ENCODE measurements at regions not wholly inside any gene's neighbourhood (a gene's known extent, or its start where the extent isn't known, plus 50 kb on each side); places are given as distances from the start of the nearest gene placed in this dataset.
A peak's percentile ranks its signal among the peaks of the same experiment; 100 is the strongest.

GRCh38 chr5:33275921-33276627, 164.7 kb upstream of the TARS1 start:
- BruUV-seq (replicated peaks) = no TSS peak
- no peaks in the 10 kb centered on the region for H4K20me1 ChIP-seq (ENCODE audit: low read length)
- no peak overlapping the region for H3K4me3 ChIP-seq (ENCODE audit: low read length)
- 0 out of 2 replicates have a peak overlapping the region, but pooled peaks have one; percentile 9 for H2AFZ ChIP-seq (ENCODE audit: low read length)
- H3K27ac ChIP-seq (ENCODE audit: low read length) = no peak overlapping the region
- no peaks in the 10 kb centered on the region for H3K9me2 ChIP-seq (replicated peaks; ENCODE audit: low read length)
- no peaks in the 10 kb centered on the region for H3K36me3 ChIP-seq (ENCODE audit: low read depth, low read length)
- POLR2A ChIA-PET (ENCODE audit: unreplicated experiment) = no interaction called here
- DNase-seq = no peak
- H3K9ac ChIP-seq (ENCODE audit: low read length) = no peak overlapping the region
- no peak for ATAC-seq
- TF ChIP-seq EZH2phosphoT487 (IDR thresholded peaks at IDR 0.05; ENCODE audit: borderline replicate concordance, low read length) = no peak
- TF ChIP-seq, protein P1, sequence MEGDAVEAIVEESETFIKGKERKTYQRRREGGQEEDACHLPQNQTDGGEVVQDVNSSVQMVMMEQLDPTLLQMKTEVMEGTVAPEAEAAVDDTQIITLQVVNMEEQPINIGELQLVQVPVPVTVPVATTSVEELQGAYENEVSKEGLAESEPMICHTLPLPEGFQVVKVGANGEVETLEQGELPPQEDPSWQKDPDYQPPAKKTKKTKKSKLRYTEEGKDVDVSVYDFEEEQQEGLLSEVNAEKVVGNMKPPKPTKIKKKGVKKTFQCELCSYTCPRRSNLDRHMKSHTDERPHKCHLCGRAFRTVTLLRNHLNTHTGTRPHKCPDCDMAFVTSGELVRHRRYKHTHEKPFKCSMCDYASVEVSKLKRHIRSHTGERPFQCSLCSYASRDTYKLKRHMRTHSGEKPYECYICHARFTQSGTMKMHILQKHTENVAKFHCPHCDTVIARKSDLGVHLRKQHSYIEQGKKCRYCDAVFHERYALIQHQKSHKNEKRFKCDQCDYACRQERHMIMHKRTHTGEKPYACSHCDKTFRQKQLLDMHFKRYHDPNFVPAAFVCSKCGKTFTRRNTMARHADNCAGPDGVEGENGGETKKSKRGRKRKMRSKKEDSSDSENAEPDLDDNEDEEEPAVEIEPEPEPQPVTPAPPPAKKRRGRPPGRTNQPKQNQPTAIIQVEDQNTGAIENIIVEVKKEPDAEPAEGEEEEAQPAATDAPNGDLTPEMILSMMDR (conservative IDR thresholded peaks at IDR 0.05; ENCODE audit: low read depth, low read length) = no peak
- TF ChIP-seq EZH2 (IDR thresholded peaks at IDR 0.05; ENCODE audit: low read length, unreplicated experiment) = no peak
- H3F3A ChIP-seq (ENCODE audit: low read length, unreplicated experiment) = no peaks in the 10 kb centered on the region
- intact Hi-C loops (cut with micrococcal nuclease) = no loop called here
- no peak overlapping the region for H3K4me2 ChIP-seq (ENCODE audit: low read length)
- no peaks in the 10 kb centered on the region for H3K9me3 ChIP-seq (ENCODE audit: low read length)
- H3K4me1 ChIP-seq (ENCODE audit: insufficient read depth, low read length) = peaks cover 15% of the 10 kb centered on the region
- CTCF ChIA-PET = interaction anchor here (0.7 kb wide), 1 partner anchor 24 kb away, joined by 4 read pairs; no protein-coding TSS in a partner anchor
- H3K79me2 ChIP-seq (ENCODE audit: low read length) = no peaks in the 10 kb centered on the region
- no peaks in the 10 kb centered on the region for H3K27me3 ChIP-seq (ENCODE audit: low read length)

DNA sequence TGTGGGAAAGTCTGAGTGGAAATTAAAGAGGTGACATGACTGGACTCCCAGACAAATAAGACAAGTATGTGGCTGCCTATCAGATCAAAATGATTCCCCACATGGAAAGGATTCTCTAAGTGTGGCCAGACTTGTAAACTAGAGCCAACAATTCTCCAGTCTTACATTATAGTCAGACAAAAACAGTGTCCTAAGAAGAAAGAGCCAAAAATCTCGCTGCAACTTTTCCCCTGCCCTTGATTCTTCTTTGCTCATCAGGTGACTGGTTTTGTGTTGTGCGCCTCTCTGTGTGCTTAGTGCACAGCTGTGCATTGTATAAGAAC, 164.2 kb upstream of the TARS1 start:
- Histone ChIP-seq H3K4me2 (ENCODE audit: low read length) (no peak overlapping the region), H2AFZ (ENCODE audit: low read length) (peak overlapping the region; percentile 9; the same call in 1 of the 2 replicates), H3K79me2 (ENCODE audit: low read length) (no peaks in the 10 kb centered on the region), H3K9me2 (replicated peaks; ENCODE audit: low read length) (no peaks in the 10 kb centered on the region), H3K9ac (ENCODE audit: low read length) (no peak overlapping the region), H3K4me1 (ENCODE audit: insufficient read depth, low read length) (peaks cover 10% of the 10 kb centered on the region), H3K36me3 (ENCODE audit: low read depth, low read length) (no peaks in the 10 kb centered on the region), H4K20me1 (ENCODE audit: low read length) (no peaks in the 10 kb centered on the region), H3F3A (ENCODE audit: low read length, unreplicated experiment) (no peaks in the 10 kb centered on the region), H3K9me3 (ENCODE audit: low read length) (no peaks in the 10 kb centered on the region), H3K4me3 (ENCODE audit: low read length) (no peak overlapping the region), H3K27me3 (ENCODE audit: low read length) (no peaks in the 10 kb centered on the region), H3K27ac (ENCODE audit: low read length) (no peak overlapping the region)
- CTCF ChIA-PET = interaction anchor here (0.7 kb wide), 1 partner anchor 23 kb away, joined by 4 read pairs; no protein-coding TSS in a partner anchor
- no TSS peak for BruUV-seq (replicated peaks)
- DNase-seq (no peak), ATAC-seq (no peak)
- intact Hi-C loops (cut with micrococcal nuclease) = no loop called here
- TF ChIP-seq EZH2 (IDR thresholded peaks at IDR 0.05; ENCODE audit: low read length, unreplicated experiment) (no peak), EZH2phosphoT487 (IDR thresholded peaks at IDR 0.05; ENCODE audit: borderline replicate concordance, low read length) (no peak)
- TF ChIP-seq, protein P1 (conservative IDR thresholded peaks at IDR 0.05; ENCODE audit: low read depth, low read length) = no peak
- POLR2A ChIA-PET (ENCODE audit: unreplicated experiment) = no interaction called here

DNA sequence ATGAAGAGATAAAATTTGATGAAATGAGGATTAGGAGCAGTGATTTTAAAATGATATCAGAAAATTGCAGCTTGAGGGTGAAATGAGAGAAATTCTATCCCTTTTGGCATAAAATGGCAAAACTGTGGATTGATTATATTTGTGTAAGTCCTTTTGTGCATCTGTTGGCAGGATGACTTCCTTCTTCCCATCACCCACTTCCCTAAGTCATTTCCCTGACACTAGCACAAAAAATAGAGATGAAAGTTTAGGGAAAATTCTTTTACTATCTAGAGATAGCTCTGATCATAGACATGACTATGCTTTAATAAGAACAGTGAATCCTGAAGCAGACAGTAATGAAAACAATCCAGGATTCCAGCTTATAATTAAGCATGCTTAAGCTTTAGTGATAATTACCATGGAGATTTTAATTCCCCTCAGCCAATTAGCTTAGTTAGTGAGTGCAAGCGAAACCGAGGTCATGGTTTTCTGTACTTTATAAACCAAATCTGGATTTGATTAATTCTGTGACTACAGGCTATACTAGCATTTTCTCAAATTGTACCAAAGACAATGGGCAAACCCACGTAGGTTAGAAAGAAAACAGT, 163.6 kb upstream of the TARS1 start:
- no peak for DNase-seq
- no peak for TF ChIP-seq EZH2 (IDR thresholded peaks at IDR 0.05; ENCODE audit: low read length, unreplicated experiment)
- no peak for TF ChIP-seq EZH2phosphoT487 (IDR thresholded peaks at IDR 0.05; ENCODE audit: borderline replicate concordance, low read length)
- TF ChIP-seq, protein P1 (conservative IDR thresholded peaks at IDR 0.05; ENCODE audit: low read depth, low read length) = no peak
- no peaks in the 10 kb centered on the region for H3K79me2 ChIP-seq (ENCODE audit: low read length)
- H3F3A ChIP-seq (ENCODE audit: low read length, unreplicated experiment) = no peaks in the 10 kb centered on the region
- BruUV-seq (replicated peaks) = no TSS peak
- H2AFZ ChIP-seq (ENCODE audit: low read length) = peak overlapping the region; percentile 9; the same call in 1 of the 2 replicates
- POLR2A ChIA-PET (ENCODE audit: unreplicated experiment) = no interaction called here
- CTCF ChIA-PET = interaction anchor here (0.7 kb wide), 1 partner anchor 22 kb away, joined by 4 read pairs; no protein-coding TSS in a partner anchor
- H3K27me3 ChIP-seq (ENCODE audit: low read length) = no peaks in the 10 kb centered on the region
- intact Hi-C loops (cut with micrococcal nuclease) = no loop called here
- peaks cover 5% of the 10 kb centered on the region for H3K4me1 ChIP-seq (ENCODE audit: insufficient read depth, low read length)
- H3K9ac ChIP-seq (ENCODE audit: low read length) = no peak overlapping the region
- no peak overlapping the region for H3K4me2 ChIP-seq (ENCODE audit: low read length)
- H3K27ac ChIP-seq (ENCODE audit: low read length) = no peak overlapping the region
- no peaks in the 10 kb centered on the region for H3K36me3 ChIP-seq (ENCODE audit: low read depth, low read length)
- no peaks in the 10 kb centered on the region for H4K20me1 ChIP-seq (ENCODE audit: low read length)
- no peaks in the 10 kb centered on the region for H3K9me2 ChIP-seq (replicated peaks; ENCODE audit: low read length)
- H3K9me3 ChIP-seq (ENCODE audit: low read length) = no peaks in the 10 kb centered on the region
- no peak for ATAC-seq
- H3K4me3 ChIP-seq (ENCODE audit: low read length) = no peak overlapping the region

Data from PC-3 (cell line).